Osteoblast (primary cell): ENCODE measurements at regions not wholly inside any gene's neighbourhood (a gene's known extent, or its start where the extent isn't known, plus 50 kb on each side); places are given as distances from the start of the nearest gene placed in this dataset.

ENCODE experiments used
- DNase-seq: peaks from one replicate; pipeline ENCODE4 v3.0.0; 2011; ENCODE audit warnings: low spot score, mixed read lengths; ENCODE audit not compliant: insufficient read length; ENCODE audit errors: missing footprints
- H2AFZ ChIP-seq: 2 replicates; pipeline ENCODE4 v1.6.0; 2011; ENCODE audit warnings: mild to moderate bottlenecking, low read length
- H3K27ac ChIP-seq: 2 replicates; pipeline ENCODE4 v1.5.1; 2011; ENCODE audit warnings: mild to moderate bottlenecking, low read depth, low read length, moderate library complexity
- H3K27me3 ChIP-seq: 2 replicates; pipeline ENCODE4 v1.6.0; 2012; ENCODE audit warnings: mild to moderate bottlenecking, control low read depth, inconsistent platforms, low read length, moderate library complexity; ENCODE audit not compliant: insufficient read depth
- H3K36me3 ChIP-seq: 2 replicates; pipeline ENCODE4 v1.5.1; 2011; ENCODE audit warnings: mild to moderate bottlenecking, low read length, control low read depth, moderate library complexity; ENCODE audit not compliant: insufficient read depth
- H3K4me1 ChIP-seq: 2 replicates; pipeline ENCODE4 v1.5.1; 2011; ENCODE audit warnings: mild to moderate bottlenecking, low read length, control low read depth, moderate library complexity; ENCODE audit not compliant: insufficient read depth
- H3K4me2 ChIP-seq: 2 replicates; pipeline ENCODE4 v1.6.0; 2011; ENCODE audit warnings: mild to moderate bottlenecking, low read length; ENCODE audit not compliant: insufficient read depth
- H3K4me3 ChIP-seq: fragments of 200-600 bp; sonication (generic); 3 replicates; pipeline ENCODE4 v1.5.1; 2012; ENCODE audit warnings: mild to moderate bottlenecking, low read length, inconsistent platforms; ENCODE audit not compliant: insufficient read depth
- H3K79me2 ChIP-seq: 2 replicates; pipeline ENCODE4 v1.6.0; 2012; ENCODE audit warnings: mild to moderate bottlenecking, low read length, control low read depth, inconsistent platforms; ENCODE audit not compliant: insufficient read depth
- H3K9me3 ChIP-seq: 2 replicates; pipeline ENCODE4 v1.5.1; 2011; ENCODE audit warnings: low read depth, low read length, control low read depth
- H4K20me1 ChIP-seq: 2 replicates; pipeline ENCODE4 v1.6.0; 2012; ENCODE audit warnings: mild to moderate bottlenecking, low read length, control low read depth; ENCODE audit not compliant: insufficient read depth
- CTCF ChIP-seq: IDR thresholded peaks from 2 replicates; pipeline ENCODE4 v1.5.1; 2011; ENCODE audit warnings: mild to moderate bottlenecking, low read depth, low read length, moderate library complexity; ENCODE audit errors: extremely low read depth

GRCh38 chr1:55935236-55935635 lies 644.1 kb downstream of the PLPP3 start:
- Histone ChIP-seq H4K20me1 (no peaks in the 10 kb centered on the region), H3K9me3 (no peaks in the 10 kb centered on the region), H3K4me3 (no peak overlapping the region), H3K4me2 (no peak overlapping the region), H3K79me2 (no peaks in the 10 kb centered on the region), H3K4me1 (no peaks in the 10 kb centered on the region), H3K27ac (no peak overlapping the region), H3K27me3 (no peaks in the 10 kb centered on the region), H3K36me3 (no peaks in the 10 kb centered on the region), H2AFZ (no peak overlapping the region)
- no peak for TF ChIP-seq CTCF
- no peak for DNase-seq

GRCh38 chr1:55932402-55932801 lies 647.0 kb downstream of the PLPP3 start:
- no peaks in the 10 kb centered on the region for H3K9me3 ChIP-seq
- no peak for TF ChIP-seq CTCF

GRCh38 chr1:55931081-55931940 lies 648.1 kb downstream of the PLPP3 start:
- Histone ChIP-seq H2AFZ (peak overlapping the region; percentile 70), H3K27ac (no peak overlapping the region), H3K4me3 (no peak overlapping the region), H4K20me1 (no peaks in the 10 kb centered on the region), H3K79me2 (no peaks in the 10 kb centered on the region), H3K27me3 (no peaks in the 10 kb centered on the region), H3K36me3 (no peaks in the 10 kb centered on the region), H3K4me1 (no peaks in the 10 kb centered on the region), H3K4me2 (no peak overlapping the region), H3K9me3 (no peaks in the 10 kb centered on the region)
- DNase-seq: no peak
- no peak for TF ChIP-seq CTCF

More at GRCh38 chr1:55932402-55932801, 647.0 kb downstream of the PLPP3 start:
- Histone ChIP-seq H2AFZ (no peak overlapping the region), H3K4me2 (no peak overlapping the region), H3K4me3 (no peak overlapping the region), H3K79me2 (no peaks in the 10 kb centered on the region), H3K27me3 (no peaks in the 10 kb centered on the region), H4K20me1 (no peaks in the 10 kb centered on the region), H3K4me1 (no peaks in the 10 kb centered on the region), H3K36me3 (no peaks in the 10 kb centered on the region), H3K27ac (no peak overlapping the region)
- no peak for DNase-seq

GRCh38 chr1:55929652-55930051 lies 649.7 kb downstream of the PLPP3 start:
- H3K36me3 ChIP-seq: no peaks in the 10 kb centered on the region
- no peak overlapping the region for H3K4me2 ChIP-seq
- no peak overlapping the region for H3K27ac ChIP-seq
- TF ChIP-seq CTCF: no peak
- no peak overlapping the region for H3K4me3 ChIP-seq
- H4K20me1 ChIP-seq: no peaks in the 10 kb centered on the region
- H3K79me2 ChIP-seq: no peaks in the 10 kb centered on the region
- H2AFZ ChIP-seq: no peak overlapping the region
- no peak for DNase-seq
- H3K27me3 ChIP-seq: no peaks in the 10 kb centered on the region
- H3K9me3 ChIP-seq: no peaks in the 10 kb centered on the region
- no peaks in the 10 kb centered on the region for H3K4me1 ChIP-seq
